ENCODE measurements at regions not wholly inside any gene's neighbourhood (a gene's known extent, or its start where the extent isn't known, plus 50 kb on each side); places are given as distances from the start of the nearest gene placed in this dataset.

- TF ChIP-seq CHD1 (IDR thresholded peaks at IDR 0.05; ENCODE audit: low read depth, low read length) (no peak), CTCF (IDR thresholded peaks at IDR 0.05; ENCODE audit: control extremely low read depth in 1 of 3, insufficient read depth in 1 of 3, low read depth in 1 of 3, low read length in 3 of 3) (no peak), SUZ12 (IDR thresholded peaks at IDR 0.05; ENCODE audit: low read length) (no peak), POLR2A (IDR thresholded peaks at IDR 0.05; ENCODE audit: control extremely low read depth in 1 of 2, low read depth in 2 of 2, low read length in 2 of 2) (no peak), SRF (IDR thresholded peaks at IDR 0.05; ENCODE audit: low read depth, low read length) (no peak), EGR1 (IDR thresholded peaks at IDR 0.05; ENCODE audit: borderline replicate concordance, low read depth, low read length) (no peak), POLR2AphosphoS5 (IDR thresholded peaks at IDR 0.05; ENCODE audit: low read depth, low read length) (no peak)
Measured at GRCh38 chr2:35545301-35545700, 810.3 kb upstream of the CRIM1 start.

Measured in H1 (cell line).